GM12878 (cell line): ENCODE measurements at regions not wholly inside any gene's neighbourhood (a gene's known extent, or its start where the extent isn't known, plus 50 kb on each side); places are given as distances from the start of the nearest gene placed in this dataset.

Experiments used
- MAX ChIP-seq: IDR thresholded peaks from 2 replicates; pipeline ENCODE4 v1.6.1; 2012; ENCODE audit warnings: low read depth, low read length, improper control_type of control experiment
- TF ChIP-seq, protein P1 (sequence below): IDR thresholded peaks from 2 replicates; pipeline ENCODE4 v1.6.1; 2011; ENCODE audit warnings: low read depth, low read length, improper control_type of control experiment, borderline replicate concordance

DNA sequence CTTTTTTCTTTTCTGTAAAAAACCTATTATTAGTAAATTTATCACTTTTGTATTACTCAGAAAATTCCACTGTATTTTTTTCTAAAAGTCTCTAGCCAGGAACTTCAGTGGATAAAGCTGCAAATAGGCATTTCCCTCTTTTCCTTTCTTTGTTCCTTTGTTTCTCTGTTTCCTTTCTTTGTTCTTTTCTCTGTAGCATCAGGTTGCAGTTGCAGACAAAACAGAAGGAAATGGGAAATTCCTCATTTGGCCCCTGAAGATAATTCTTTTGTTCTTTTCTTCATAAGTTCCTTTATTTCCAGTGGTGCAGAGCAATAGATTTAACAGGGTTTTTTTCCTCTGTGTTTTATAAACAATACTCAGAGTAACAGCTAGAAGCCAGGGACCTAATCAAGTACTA, 416.5 kb downstream of the TBL1XR1 start:
- TF ChIP-seq, protein P1, sequence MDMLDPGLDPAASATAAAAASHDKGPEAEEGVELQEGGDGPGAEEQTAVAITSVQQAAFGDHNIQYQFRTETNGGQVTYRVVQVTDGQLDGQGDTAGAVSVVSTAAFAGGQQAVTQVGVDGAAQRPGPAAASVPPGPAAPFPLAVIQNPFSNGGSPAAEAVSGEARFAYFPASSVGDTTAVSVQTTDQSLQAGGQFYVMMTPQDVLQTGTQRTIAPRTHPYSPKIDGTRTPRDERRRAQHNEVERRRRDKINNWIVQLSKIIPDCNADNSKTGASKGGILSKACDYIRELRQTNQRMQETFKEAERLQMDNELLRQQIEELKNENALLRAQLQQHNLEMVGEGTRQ: no peak
- TF ChIP-seq MAX: no peak
